ENCODE measurements at regions not wholly inside any gene's neighbourhood (a gene's known extent, or its start where the extent isn't known, plus 50 kb on each side); places are given as distances from the start of the nearest gene placed in this dataset.

DNA sequence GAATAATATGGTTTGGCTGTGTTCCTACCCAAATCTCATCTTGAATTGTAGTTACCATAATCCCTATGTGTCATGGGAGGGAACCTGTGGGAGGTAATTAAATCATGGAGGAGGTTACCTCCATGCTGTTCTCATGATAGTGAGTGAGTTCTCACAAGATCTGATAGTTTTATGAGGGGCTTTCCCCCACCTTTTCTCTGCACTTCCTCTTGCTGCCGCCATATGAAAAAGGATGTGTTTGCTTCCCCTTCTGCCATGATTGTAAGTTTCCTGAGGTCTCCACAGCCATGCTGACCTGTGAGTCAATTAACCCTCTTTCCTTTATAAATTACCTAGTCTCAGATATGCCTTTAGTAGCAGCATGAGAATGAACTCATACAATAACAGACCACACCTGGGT lies 63.7 kb upstream of the PRR16 start:
- TF ChIP-seq, protein P1, sequence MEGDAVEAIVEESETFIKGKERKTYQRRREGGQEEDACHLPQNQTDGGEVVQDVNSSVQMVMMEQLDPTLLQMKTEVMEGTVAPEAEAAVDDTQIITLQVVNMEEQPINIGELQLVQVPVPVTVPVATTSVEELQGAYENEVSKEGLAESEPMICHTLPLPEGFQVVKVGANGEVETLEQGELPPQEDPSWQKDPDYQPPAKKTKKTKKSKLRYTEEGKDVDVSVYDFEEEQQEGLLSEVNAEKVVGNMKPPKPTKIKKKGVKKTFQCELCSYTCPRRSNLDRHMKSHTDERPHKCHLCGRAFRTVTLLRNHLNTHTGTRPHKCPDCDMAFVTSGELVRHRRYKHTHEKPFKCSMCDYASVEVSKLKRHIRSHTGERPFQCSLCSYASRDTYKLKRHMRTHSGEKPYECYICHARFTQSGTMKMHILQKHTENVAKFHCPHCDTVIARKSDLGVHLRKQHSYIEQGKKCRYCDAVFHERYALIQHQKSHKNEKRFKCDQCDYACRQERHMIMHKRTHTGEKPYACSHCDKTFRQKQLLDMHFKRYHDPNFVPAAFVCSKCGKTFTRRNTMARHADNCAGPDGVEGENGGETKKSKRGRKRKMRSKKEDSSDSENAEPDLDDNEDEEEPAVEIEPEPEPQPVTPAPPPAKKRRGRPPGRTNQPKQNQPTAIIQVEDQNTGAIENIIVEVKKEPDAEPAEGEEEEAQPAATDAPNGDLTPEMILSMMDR (IDR thresholded peaks at IDR 0.05) = no peak
- TF ChIP-seq POLR2A (IDR thresholded peaks at IDR 0.05) = no peak
